ENCODE measurements at regions not wholly inside any gene's neighbourhood (a gene's known extent, or its start where the extent isn't known, plus 50 kb on each side); places are given as distances from the start of the nearest gene placed in this dataset.

DNA sequence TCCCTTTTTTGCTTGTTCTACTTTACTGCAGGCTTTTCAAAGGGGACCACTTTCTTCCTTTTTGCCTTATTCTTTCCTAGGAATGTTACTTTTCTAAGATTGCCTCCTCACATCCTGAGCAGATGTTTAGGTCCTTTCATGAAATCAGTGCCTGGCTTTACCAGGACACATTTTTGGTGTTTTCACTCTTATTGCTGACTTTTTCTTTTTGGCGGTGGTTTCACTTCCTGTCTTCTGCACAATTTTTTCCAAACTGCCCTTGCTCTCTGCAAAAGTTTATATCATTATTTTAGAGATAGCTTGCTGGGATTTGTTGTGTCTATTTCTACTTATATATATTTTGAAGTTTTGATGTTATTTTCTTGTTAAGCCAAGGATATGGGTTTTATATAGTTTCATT lies 332.2 kb upstream of the MTPN start:
- CTCF ChIA-PET = no interaction called here
- Histone ChIP-seq H4K20me1 (replicated peaks; ENCODE audit: control insufficient read depth, extremely low read depth, insufficient read depth, low read length) (no peaks in the 10 kb centered on the region), H3K9me3 (replicated peaks; ENCODE audit: control insufficient read depth, insufficient read depth, low read length) (no peaks in the 10 kb centered on the region), H3K4me3 (replicated peaks in 1 of 3; ENCODE audit: insufficient read depth in 1 of 3, low read depth in 1 of 3, low read length in 3 of 3) (no peak overlapping the region), H3K27ac (ENCODE audit: insufficient read depth, low read depth, low read length) (no peak overlapping the region), H3K9me1 (replicated peaks; ENCODE audit: control insufficient read depth, extremely low read depth, insufficient read depth, low read length) (no peaks in the 10 kb centered on the region), H3K9ac (replicated peaks; ENCODE audit: extremely low read depth, insufficient read depth, low read length) (no peak overlapping the region), H2AFZ (ENCODE audit: low read depth, low read length) (no peak overlapping the region), H3K4me2 (ENCODE audit: insufficient read depth, low read length) (no peak overlapping the region), H3K4me1 (ENCODE audit: control insufficient read depth, extremely low read depth, insufficient read depth, low read length) (no peaks in the 10 kb centered on the region), H3K27me3 (ENCODE audit: control insufficient read depth in 2 of 2, insufficient read depth in 2 of 2, low read length in 2 of 2) (no peaks in the 10 kb centered on the region), H3K36me3 (ENCODE audit: control insufficient read depth in 2 of 2, extremely low read depth in 1 of 2, insufficient read depth in 2 of 2, low read length in 2 of 2) (no peaks in the 10 kb centered on the region), H3K79me2 (ENCODE audit: control insufficient read depth, insufficient read depth, low read length) (no peaks in the 10 kb centered on the region)
- DNase-seq (ENCODE audit: low read depth, low spot score) = no peak
- intact Hi-C loops (cut with micrococcal nuclease) = no loop called here
- TF ChIP-seq, protein P1, sequence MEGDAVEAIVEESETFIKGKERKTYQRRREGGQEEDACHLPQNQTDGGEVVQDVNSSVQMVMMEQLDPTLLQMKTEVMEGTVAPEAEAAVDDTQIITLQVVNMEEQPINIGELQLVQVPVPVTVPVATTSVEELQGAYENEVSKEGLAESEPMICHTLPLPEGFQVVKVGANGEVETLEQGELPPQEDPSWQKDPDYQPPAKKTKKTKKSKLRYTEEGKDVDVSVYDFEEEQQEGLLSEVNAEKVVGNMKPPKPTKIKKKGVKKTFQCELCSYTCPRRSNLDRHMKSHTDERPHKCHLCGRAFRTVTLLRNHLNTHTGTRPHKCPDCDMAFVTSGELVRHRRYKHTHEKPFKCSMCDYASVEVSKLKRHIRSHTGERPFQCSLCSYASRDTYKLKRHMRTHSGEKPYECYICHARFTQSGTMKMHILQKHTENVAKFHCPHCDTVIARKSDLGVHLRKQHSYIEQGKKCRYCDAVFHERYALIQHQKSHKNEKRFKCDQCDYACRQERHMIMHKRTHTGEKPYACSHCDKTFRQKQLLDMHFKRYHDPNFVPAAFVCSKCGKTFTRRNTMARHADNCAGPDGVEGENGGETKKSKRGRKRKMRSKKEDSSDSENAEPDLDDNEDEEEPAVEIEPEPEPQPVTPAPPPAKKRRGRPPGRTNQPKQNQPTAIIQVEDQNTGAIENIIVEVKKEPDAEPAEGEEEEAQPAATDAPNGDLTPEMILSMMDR (IDR thresholded peaks at IDR 0.05; ENCODE audit: extremely low read depth in 1 of 2, insufficient read depth in 1 of 2, low read depth in 1 of 2, low read length in 2 of 2) = no peak
- TF ChIP-seq EZH2 (IDR thresholded peaks at IDR 0.05; ENCODE audit: borderline replicate concordance, low read depth, low read length, severe bottlenecking) = no peak
- TF ChIP-seq POLR2A (IDR thresholded peaks at IDR 0.05; ENCODE audit: low read depth, low read length) = no peak
- no peak for TF ChIP-seq POLR2AphosphoS5 (IDR thresholded peaks at IDR 0.05; ENCODE audit: insufficient read depth, low read depth, low read length)
- TF ChIP-seq FOS (IDR thresholded peaks at IDR 0.05; ENCODE audit: borderline replicate concordance, insufficient read depth, low read length) = no peak
- TF ChIP-seq MAX (IDR thresholded peaks at IDR 0.05; ENCODE audit: insufficient read depth, insufficient read length) = no peak
- no peak for TF ChIP-seq MYC (IDR thresholded peaks at IDR 0.05; ENCODE audit: low read depth, low read length)
- TF ChIP-seq JUN (IDR thresholded peaks at IDR 0.05; ENCODE audit: borderline replicate concordance, insufficient read depth, insufficient read length, low read depth) = no peak
- no peak for TF ChIP-seq GATA2 (IDR thresholded peaks at IDR 0.05; ENCODE audit: insufficient read depth, insufficient read length, low read depth, low read length)
- dilution Hi-C loops (cut with MboI; ENCODE audit: extremely low pct_ligation_motif_present, low sequenced_read_pairs) = no loop called here
- no peak for FAIRE-seq
- POLR2A ChIA-PET = no interaction called here
- BruUV-seq (replicated peaks) = no TSS peak

All from endothelial cell of umbilical vein (primary cell).